GM12891 (cell line): ENCODE measurements at regions not wholly inside any gene's neighbourhood (a gene's known extent, or its start where the extent isn't known, plus 50 kb on each side); places are given as distances from the start of the nearest gene placed in this dataset.
"Not testable (repeated sequence)": the region's sequence is repeated elsewhere in the genome, so short reads cannot be mapped to it uniquely, and the experiment has no call there.

Experiments
- PAX5 ChIP-seq: IDR thresholded peaks from 2 replicates; pipeline ENCODE4 v1.6.1; 2011; ENCODE audit warnings: low read length, moderate library complexity, mild to moderate bottlenecking; ENCODE audit not compliant: insufficient read depth, severe bottlenecking
- POLR2A ChIP-seq: IDR thresholded peaks from 2 replicates; pipeline ENCODE4 v1.6.1; 2011; ENCODE audit warnings: low read depth, low read length, control low read depth
- POLR2AphosphoS5 ChIP-seq: IDR thresholded peaks from 2 replicates; pipeline ENCODE4 v1.6.1; 2011; ENCODE audit warnings: low read depth, low read length, control low read depth
- SPI1 ChIP-seq: IDR thresholded peaks from 2 replicates; pipeline ENCODE4 v1.6.1; 2011; ENCODE audit warnings: low read depth, low read length, control low read depth
- TAF1 ChIP-seq: IDR thresholded peaks from 2 replicates; pipeline ENCODE4 v1.6.1; 2011; ENCODE audit warnings: low read depth, low read length, control low read depth

- TF ChIP-seq TAF1, POLR2AphosphoS5, POLR2A, SPI1, PAX5: not testable (repeated sequence)
These were observed 99.1 kb upstream of the NBPF8 start for GRCh38 chr1:120315738-120316137.
